NCI-H2227 treated with DMSO at 0.1 percent for 48 hours (cell line): ENCODE measurements at regions not wholly inside any gene's neighbourhood (a gene's known extent, or its start where the extent isn't known, plus 50 kb on each side); places are given as distances from the start of the nearest gene placed in this dataset.

ENCODE experiments used
- DNase-seq: peaks from one replicate; lab custom pipeline; 2025; lab: John Stamatoyannopoulos, UW

DNA sequence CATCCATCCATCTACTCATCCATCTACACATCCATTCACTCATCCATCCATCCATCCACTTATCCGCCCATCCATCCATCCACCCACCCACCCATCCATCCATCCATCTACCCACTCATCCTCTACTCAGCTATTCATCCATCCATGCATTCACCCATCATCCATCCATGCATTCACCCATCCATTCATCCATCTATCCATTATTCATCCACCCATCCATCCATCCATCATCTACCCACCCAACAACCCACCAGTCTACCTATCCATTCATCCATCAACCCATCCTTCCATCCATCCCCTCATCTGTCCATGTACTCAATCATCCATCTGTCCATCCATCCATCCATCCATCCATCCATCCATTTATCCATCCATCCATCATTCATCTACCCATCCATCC lies 972.7 kb downstream of the BRD1 start:
- no peak for DNase-seq

DNA sequence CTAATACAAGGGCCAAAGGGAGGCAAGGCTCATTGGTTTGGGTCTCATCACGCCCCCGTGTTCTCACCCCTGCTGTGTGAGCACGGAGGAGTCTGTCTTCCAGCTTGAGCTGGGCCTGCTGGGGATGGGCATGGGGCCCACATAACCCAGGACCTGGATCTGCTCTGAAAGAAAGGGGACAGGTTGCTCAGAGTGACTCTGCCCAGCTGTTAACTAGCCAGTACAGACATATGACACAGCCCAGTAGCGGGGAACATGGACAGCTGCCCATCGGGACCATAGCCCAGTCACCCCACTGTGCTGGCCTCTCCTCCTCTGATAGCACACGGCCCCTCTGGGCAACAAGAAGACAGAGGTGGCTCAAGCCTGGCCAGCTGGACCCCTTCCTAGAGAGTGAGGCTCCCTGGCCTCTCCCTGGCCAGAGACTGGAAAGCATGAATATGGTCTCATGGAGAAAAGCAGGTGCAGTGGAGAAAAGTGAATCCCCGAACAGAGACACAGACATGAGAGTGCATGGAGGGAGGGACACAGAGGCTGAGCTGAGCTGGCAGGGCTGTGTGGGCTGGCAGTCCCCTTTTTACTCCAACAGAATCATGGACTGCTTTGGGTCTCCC lies 973.9 kb downstream of the BRD1 start:
- DNase-seq = no peak

DNA sequence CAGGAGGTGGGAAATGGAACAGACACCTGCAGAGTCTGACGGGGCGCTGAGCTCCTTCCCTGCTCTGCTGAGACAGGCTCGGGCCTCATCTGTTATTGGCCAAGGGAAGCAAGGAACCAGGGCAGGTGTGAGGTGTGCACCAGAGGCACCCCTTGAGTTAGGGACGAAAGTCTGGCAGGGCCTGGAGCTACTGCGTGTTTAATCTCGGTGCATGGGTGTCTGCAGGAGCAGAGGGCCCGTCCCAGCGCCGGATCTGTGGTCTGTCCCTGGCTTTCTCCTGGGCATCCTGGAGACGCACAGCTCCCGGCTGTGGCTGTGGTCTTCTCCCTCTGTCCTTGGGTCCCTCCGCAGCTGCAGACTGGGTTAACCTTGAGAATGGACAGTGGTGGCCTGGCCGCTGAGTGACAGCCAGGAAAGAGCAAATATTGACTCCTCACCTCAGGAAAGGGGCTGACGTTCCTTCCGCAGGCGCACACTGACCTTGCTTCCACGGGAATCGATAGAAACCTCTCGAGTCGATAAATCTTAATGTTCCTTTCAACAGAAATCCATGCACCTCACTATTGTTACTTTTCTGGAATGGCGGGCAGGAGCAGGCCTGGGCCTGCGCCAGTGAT lies 975.6 kb downstream of the BRD1 start:
- DNase-seq = no peak

DNA sequence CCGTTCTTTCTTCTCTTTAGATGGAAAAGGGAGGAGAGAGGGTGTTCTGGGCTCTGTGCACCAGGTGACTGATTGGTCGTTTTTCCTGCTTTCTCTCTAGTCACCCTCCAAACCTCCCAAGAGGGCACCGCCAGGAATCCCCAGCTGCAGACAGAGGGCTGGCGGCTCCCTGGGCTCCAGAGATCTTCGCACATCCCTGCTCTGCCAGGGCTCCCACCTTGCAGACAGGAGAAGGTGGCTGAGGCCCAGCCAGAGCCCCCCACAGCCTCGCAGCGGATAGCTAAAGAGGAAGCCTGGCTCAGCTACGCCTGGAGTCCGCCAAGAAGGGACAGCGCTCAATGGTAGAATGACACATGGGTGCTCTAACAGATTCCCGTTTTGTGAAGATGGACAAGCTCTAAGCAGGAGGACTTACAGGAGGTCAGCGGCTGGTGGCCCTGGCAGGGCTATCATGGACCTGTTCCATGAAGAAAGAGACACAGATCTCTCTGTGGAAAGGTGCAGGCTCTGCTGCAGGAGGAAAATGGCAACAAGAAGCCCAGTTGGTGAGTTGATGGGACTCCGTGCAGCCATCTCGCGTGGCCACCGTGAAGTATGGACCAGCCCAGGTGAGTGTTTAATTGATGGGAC lies 976.9 kb downstream of the BRD1 start:
- no peak for DNase-seq

DNA sequence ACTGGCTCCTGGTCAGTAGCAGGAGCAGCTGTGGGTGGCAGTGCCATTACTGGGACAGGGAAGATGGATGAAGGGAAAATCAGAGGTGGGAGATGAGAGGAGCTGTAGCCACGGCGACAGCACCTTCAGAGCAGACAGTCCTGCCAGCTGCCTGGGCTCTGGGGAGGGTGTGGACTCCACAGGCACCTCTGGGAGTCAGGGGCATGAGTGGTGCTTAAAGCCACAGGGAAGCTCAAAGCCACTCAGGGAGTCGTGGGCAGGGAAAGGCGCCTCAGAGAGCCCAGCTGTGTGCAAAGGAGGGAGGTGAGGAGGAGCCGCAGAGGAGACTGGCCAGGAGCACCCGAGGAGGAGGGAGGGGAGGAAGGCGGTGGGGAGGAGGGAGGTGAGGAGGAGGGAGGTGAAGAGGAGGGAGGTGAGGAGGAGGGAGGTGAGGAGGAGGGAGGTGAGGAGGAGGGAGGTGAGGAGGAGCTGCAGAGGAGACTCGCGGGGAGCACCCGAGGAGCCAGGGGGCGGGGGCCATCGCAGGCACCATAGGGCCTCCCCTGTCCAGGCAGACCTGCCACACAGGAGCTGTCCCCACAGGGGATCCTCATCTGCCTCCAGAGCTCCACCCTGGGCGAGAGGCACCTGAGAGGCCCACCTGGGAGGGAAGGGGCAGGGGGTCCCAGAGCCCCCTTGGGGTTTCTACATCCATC lies 977.6 kb downstream of the BRD1 start:
- DNase-seq = no peak

DNA sequence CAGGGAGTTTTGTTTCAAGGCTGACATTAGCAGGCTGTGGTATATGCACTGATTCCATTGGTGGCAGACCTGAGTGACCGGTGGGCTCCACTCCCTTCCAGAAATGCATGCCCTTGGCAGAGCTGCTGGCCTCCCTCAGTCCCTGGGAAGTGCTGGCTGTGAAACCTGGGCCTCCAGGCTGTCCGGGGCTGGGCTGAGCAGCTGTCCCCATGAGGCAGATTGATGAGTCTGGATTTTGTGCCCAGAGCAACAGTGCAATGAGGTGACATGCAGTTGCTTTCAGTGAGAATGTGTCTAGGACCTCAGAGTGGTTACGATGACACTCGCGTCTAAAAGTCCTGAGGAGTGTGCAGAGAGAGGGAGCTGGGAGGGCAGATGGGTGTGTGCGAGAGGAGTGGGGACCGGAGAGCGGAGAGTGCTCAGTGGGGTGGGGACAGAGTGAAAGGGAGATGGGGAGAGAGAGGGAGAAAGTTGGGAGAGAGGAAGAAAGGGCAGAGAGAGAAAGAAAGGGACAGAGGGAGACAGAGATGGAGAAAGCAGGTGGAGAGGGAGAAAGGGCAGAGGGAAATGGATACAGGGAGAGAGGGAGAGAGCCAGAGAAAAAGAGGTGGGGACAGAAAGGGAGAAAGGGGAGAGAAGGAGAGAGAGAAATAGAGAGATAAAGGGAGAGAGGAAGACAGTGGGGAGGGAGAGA lies 978.3 kb downstream of the BRD1 start:
- no peak for DNase-seq

DNA sequence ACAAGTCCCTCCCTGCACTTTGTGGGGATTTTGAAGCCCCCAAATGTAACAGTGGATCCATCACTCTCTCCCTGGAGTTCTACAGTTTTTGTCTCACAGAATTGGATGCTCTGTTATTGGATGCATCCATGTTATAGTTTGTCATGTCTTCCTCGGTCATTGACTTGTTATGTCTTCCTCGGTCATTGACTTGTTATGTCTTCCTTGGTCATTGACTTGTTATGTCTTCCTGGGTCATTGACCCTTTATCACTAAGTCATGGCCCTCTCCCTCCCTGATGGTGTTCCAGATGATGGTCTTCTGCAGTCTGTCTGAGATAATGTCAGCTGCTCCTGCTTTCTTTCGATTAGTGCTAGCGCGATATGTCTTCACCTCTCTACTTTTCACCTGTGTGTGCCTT lies 981.5 kb downstream of the BRD1 start:
- DNase-seq = no peak

DNA sequence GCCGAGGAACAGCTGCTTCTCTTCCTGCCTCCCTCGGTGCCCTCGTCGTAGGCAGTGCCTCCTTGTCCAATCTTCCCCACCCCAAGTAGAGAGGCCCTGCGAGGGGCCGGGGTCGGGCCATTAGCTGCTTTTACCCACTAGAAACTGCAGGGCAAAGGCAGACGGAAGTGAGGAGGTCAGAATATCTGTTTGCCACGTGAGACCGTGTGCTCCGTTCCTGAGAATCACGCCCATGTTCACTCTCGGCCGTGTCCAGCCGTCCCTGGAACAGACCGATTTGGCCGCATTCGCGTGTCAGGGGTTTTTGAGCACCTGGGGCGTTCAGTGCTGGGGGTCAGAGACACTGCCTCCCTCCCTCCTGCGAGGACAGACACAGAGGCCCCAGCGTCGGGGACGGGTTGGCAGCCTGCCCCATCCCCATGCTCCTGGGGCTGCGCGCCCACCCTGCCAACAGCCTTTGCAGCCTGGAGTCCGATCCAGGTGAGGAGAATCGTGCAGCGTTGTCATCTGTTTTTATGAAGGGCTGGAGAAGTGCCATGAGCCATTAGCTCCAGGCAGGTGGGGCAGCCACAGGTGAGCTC lies 982.2 kb downstream of the BRD1 start:
- no peak for DNase-seq

DNA sequence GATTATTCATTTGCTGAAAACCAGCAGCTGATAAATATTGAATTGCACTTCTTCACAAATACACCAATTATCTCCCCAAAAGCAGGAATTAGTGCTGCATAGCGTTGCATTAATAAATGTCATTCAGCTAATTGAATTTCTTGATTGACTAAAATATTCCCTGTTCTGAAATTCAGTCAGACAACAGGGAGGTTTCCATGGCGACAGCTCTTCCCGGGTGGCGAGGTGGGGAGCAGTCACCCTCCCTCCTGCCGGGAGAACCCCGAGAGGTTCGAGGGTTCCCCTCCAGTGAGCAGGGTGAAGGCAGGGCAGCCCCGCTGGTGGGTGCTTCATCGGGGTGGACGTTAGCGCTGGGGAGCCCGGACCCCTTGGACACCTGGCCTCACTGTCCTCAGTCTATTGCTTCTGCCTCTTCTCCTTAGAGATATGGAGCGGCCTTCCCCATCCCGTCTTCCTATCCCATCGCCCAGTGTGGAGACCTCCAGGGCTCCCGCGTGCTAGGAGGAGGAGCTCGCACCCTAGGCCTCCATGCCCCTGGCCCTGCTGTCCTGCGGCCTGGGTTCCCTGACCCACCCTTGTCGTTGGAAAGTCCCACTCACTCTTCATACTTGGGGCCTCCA lies 983.5 kb downstream of the BRD1 start:
- DNase-seq = no peak

DNA sequence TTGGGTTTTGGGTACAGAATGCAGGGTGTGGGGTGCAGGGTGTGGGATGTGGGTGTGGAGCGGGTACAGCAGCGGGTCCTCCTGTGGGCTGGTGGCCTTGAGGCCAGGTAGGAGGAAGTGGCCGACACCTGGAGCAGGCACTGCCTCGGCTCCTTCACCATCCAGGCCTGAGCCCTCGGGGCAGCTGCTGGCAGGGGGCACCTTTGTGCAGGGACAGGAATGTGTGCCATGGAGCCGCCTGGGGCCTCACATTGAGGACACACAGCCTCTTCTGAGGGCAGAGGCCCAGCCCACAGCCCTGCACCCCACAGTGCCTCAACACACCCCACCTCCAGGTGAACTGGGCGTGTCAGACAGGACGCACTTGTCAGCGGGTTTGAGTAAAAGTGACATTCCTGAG lies 984.0 kb downstream of the BRD1 start:
- no peak for DNase-seq

DNA sequence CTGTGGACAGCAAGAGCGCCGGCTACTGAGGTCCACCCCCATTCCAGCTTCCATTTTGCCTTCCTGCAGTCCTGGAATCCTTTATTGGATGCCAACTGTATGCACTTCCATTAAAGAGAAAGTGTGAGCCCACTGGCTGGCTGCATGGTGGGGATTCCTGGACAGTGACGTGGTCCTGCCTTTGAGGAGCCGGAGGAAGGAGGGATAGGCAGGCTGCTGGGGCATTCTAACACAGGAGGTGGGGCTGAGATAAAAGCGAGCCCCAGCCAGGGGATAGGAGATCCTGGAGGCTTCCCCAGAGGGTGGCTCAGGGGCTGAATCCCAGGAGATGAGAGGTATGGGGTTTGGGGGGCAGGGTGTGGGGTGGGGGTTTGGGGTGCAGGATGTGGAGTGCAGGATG lies 984.7 kb downstream of the BRD1 start:
- no peak for DNase-seq

DNA sequence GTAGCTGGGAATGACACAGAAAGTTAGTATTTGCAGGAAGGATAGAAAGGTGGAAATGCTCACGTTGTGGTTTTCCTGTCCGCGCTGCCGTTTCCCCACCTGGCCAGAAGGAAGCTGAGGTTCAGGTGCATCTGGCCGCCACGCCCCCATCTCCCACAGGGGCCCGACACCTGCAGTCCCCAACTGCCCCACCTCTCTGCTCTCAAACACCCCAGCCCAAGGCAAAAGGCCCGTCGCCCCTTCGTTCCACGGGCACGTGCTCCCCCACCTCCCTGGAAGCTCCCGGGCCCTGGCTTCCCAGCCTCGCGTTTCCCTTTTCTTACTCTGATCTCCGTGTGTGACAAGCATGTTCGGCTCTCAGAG lies 985.1 kb downstream of the BRD1 start:
- no peak for DNase-seq

DNA sequence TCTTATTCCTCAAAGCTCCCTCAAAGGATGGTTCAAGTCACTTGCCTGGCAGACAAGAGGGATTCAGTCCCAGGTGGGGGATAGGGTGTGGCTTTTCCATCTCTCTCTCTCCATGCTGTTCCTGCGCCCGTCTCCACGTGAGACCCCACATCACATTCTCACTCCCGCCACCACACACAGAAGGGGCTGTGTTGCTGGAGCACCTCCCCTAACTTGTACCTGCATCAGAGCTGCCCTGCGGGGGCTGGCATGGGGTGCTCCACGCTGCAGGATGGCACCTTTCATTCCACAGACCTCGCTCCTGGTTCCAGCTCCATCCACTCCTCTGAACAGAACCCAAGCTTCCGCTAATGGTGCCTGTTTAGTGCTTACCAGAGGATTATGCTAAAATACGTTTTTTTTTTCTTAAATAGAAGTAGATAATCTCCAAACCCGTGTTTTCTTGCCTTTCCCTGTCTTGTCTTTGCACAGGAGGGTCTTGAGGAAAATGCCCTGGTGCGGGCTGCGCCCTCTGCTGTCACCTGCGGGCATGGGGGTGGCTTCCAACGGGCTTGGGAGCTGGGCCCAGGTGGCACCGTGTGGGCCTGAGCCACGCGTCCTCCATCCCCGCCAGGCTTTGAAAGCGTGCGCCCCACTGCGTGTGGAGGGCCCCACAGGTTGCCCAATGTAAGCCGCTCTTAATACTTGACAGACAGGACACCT lies 985.6 kb downstream of the BRD1 start:
- no peak for DNase-seq

DNA sequence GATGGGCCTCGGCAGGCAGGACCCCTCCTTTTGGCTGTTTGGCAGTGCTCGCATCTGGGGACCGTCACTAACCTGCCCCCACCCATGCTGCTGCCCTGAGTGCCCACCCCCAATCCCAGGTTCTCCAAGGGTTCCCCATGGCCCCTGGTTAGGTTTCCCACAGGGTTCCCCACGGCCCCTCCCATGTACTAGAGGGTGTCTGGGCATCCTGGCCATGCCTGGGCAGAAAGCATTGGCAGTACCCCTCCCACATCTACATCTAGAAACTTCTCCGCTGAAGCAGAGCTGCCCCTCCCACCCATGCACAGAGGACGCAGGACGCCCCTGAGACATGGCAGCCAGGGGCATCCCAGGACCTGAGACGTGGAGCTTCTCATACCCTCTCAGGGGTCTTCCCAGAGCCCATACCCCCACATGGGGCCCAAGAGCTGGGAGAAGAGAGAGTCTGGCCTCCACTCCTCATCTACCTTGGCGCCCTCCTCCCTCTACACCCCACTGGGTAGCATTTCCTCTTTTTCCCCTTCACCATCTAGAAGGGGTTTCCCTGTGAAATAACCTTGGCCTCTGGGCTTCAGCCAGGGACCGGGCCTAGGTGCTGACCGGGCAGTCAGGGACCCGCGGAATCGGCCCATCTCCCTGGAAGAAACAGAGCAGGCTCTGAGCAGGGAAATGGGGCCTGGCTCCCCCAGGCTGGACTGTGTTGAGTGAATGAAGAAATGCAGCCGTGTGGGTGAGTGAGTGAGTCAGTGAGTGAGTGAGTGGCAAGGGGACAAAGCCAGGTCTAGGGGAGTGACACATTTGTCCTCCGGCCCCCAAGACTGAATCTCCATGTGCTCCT lies 987.3 kb downstream of the BRD1 start:
- no peak for DNase-seq

DNA sequence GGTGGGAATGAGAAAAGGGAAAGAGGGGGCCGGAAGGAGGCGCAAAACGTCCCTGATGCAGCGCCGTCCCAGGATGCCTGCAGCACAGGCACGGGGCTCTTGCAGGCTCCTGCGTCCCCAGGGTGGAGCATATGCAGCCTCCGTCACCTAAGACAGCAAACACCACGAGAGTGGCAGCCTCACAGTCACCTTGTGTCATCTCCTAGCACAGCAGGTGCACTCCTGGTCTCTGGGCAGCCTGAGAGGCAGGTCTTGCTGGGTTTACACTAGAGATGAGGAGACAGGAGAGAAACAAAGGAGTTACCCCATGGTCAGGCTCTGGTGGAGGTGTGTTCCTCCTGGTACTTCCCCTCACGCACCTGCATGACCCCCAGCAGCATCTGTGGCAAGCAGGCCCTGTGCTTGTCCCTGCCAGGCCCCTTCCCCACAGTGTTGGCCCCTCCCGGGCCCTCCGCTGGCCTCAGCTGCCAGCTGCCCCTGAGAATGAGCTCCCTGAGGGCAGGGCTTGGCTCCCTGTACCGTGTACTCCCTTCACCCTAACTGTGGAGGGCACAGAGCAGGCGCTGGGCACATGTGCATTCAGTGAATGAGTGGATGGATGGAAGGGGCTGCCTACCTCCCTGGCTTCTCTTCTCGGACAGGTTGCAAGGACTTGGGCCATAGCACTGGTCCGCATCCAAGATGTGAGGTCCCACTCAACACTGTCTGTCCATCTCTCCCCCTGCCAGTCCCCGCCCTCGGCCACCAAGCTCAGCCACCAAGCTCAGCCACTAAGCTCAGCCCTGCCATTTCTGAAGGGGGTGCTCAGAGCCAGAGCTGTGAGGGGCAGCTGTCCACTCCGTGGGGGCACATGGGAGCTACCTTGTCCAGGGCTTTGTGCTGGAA lies 988.6 kb downstream of the BRD1 start:
- DNase-seq = no peak

DNA sequence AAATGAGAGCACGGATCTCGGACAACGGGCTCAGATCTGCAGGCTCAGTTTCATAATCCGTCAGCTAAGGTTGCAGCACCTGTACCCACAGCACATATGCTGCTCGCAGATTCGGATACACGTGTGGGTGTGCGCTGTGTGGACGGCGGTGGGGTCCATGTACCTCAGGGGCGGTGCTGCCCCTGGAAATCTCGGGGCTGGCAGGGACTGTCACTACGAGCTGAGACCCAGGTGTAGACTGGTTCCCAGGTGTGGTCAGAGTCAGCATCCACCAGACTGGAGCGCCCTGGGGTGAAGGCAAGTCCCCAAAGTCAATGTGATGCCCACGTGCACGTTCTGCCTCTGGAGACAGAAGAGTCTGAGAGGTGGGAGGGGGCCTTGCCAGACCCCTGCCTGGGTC lies 989.3 kb downstream of the BRD1 start:
- DNase-seq = no peak

DNA sequence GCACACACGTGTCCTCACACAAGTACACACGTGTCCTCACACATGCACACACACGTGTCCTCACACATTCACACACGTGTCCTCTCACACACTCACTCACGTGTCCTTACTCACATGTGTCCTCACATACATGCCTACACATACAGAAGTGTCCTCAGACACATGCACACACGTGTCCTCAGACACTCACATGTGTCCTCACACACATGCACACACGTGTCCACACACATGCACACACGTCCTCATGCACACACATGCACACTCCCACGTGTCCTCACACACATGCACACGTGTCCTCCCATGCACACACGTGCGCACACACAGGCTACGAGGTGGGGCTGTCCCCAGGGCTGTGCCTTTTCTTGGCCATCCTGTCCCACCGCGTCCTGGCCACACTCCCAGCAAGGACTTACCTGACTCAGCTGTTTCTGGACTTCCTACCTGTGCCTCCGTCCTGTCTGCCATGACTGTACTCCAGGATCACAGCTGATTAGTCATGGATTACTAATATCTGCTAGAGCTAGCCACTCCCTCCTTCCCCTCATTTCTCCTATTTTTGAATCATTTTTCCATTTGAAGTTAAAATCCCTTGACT lies 990.2 kb downstream of the BRD1 start:
- no peak for DNase-seq

DNA sequence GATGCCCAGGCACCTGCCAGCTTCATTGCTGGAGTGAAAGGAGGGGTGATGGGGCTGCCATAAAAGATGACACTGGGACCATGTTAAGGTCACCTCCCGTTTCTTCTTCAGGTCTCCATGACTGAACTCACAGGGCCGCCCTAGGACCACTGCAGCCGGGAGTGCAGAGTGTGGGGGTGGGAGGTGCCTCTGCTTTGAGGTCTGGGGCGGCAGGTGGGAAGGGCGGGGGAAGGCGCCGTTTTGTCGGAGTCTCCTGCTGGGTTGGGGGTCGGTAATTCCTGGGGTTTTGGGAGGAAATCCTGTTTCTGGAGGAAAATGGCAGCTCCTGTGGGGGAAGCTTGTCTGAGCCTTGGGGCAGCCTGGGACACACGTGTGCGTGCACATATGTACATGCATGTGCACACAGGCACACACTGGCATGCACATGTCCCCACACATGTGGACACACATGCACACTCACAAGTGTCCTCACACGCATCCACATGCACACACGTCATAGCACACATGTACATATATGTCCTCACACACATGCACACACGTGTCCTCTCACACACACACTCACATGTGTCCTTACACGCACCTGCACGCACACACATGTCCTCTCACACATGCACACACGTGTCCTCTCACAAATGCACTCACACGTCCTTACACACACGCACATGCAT lies 990.9 kb downstream of the BRD1 start:
- no peak for DNase-seq
